Colonic mucosa (tissue), 4 donors: ENCODE measurements at regions not wholly inside any gene's neighbourhood (a gene's known extent, or its start where the extent isn't known, plus 50 kb on each side); places are given as distances from the start of the nearest gene placed in this dataset.
"Not testable (repeated sequence)": the region's sequence is repeated elsewhere in the genome, so short reads cannot be mapped to it uniquely, and the experiment has no call there.

ENCODE experiments used
- DNase-seq: peaks from one replicate; pipeline ENCODE4 v3.0.0-alpha.2; 2020
- H3K27ac ChIP-seq: fragments of 200-600 bp; one replicate; pipeline ENCODE4 v1.8.0; 2021
- H3K27me3 ChIP-seq: fragments of 200-600 bp; one replicate; pipeline ENCODE4 v1.8.0; 2021
- H3K36me3 ChIP-seq: fragments of 200-600 bp; one replicate; pipeline ENCODE4 v1.8.0; 2021
- H3K4me1 ChIP-seq: fragments of 200-600 bp; one replicate; pipeline ENCODE4 v1.8.0; 2021; ENCODE audit warnings: mild to moderate bottlenecking
- H3K4me3 ChIP-seq: fragments of 200-600 bp; one replicate; pipeline ENCODE4 v1.8.0; 2021
- H3K9ac ChIP-seq, 2 donors: one replicate each; pipeline ENCODE4 v1.7.0; 2013; ENCODE audit warnings: control low read depth in 2 of 2, low read depth in 2 of 2, low read length in 2 of 2
- H3K9me3 ChIP-seq: fragments of 200-600 bp; one replicate; pipeline ENCODE4 v1.8.0; 2021
- intact Hi-C: fragments of 100-400 bp; cut with DNase I; formaldehyde crosslinking; loops from one replicate; pipeline ENCODE4 v1.14.1; 2022
- TF ChIP-seq, protein P1 (sequence below): fragments of 200-600 bp; IDR thresholded peaks from one replicate; pipeline ENCODE4 v1.8.0; 2022; ENCODE audit warnings: antibody characterized with exemption, mild to moderate bottlenecking
- donor health status: healthy.
- donor health status: DM: no; HTN: no; CAD: no.
- donor health status: DM: no; HTN: no; CAD: no.

DNA sequence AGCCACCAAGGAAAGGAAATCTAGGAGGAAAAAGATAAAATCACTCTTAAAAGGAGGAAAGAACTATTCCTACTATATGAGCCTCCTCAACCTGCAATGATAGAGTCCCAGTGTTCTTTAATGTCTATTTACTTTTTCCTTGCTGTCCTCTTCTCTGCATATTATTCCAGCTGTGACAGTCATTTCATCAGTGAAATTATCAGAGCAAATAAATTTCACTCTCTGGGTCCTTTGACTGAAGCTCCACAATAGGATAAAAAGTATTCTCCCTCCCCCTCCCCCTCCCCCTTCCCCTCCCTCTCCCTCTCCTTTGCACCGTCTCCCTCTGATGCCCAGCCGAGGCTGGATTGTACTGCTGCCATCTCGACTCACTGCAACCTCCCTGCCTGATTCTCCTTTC is 107.5 kb upstream of the DPT start:
- TF ChIP-seq, protein P1, sequence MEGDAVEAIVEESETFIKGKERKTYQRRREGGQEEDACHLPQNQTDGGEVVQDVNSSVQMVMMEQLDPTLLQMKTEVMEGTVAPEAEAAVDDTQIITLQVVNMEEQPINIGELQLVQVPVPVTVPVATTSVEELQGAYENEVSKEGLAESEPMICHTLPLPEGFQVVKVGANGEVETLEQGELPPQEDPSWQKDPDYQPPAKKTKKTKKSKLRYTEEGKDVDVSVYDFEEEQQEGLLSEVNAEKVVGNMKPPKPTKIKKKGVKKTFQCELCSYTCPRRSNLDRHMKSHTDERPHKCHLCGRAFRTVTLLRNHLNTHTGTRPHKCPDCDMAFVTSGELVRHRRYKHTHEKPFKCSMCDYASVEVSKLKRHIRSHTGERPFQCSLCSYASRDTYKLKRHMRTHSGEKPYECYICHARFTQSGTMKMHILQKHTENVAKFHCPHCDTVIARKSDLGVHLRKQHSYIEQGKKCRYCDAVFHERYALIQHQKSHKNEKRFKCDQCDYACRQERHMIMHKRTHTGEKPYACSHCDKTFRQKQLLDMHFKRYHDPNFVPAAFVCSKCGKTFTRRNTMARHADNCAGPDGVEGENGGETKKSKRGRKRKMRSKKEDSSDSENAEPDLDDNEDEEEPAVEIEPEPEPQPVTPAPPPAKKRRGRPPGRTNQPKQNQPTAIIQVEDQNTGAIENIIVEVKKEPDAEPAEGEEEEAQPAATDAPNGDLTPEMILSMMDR: no peak
- Histone ChIP-seq H3K9ac (no peak overlapping the region), H3K9me3 (no peaks in the 10 kb centered on the region), H3K27me3 (no peaks in the 10 kb centered on the region), H3K27ac (no peak overlapping the region), H3K4me1 (peaks cover 6% of the 10 kb centered on the region), H3K36me3 (no peaks in the 10 kb centered on the region), H3K4me3 (no peak overlapping the region)
- no peak for DNase-seq
- intact Hi-C loops: no loop called here

DNA sequence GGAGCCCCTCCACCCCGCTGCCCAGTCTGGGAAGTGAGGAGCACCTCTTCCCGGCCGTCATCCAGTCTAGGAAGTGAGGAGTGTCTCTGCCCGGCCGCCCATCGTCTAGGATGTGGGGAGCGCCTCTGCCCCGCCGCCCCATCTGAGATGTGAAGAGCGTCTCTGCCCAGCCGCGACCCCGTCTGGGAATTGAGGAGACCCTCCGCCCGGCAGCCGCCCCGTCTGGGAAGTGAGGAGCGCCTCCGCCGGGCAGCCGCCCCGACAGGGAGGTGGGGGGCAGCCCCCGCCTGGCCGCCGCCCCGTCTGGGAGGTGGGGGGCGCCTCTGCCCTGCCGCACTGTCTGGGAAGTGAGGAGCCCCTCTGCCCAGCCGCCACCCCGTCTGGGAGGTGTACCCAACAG is 108.2 kb upstream of the DPT start:
- H3K36me3 ChIP-seq, H3K9me3 ChIP-seq, H3K4me3 ChIP-seq, DNase-seq, intact Hi-C loops, H3K27me3 ChIP-seq, H3K4me1 ChIP-seq, H3K9ac ChIP-seq, H3K27ac ChIP-seq: not testable (repeated sequence)

DNA sequence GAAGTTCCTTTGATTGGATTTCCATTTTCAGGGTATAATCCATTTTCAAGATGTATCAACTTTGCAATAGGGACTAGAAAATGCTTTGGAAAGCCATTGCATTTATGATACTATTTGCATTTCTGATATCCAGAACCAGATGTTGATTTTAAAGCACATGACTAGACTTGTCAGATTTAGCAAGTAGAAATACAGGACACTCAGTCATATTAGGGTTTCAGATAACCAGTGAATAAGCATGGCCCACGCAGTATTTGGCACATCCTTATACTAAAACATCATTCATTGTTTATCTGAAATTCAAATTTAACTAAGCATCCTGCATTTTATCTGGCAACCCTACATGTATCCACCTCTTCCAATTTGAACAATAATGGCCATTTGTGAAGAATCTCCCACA is 113.3 kb upstream of the DPT start:
- Histone ChIP-seq H3K36me3 (no peaks in the 10 kb centered on the region), H3K9ac (no peak overlapping the region), H3K27ac (peak overlapping the region; percentile 5), H3K4me1 (no peaks in the 10 kb centered on the region), H3K9me3 (no peaks in the 10 kb centered on the region), H3K4me3 (no peak overlapping the region), H3K27me3 (no peaks in the 10 kb centered on the region)
- intact Hi-C loops: no loop called here
- DNase-seq: no peak
- TF ChIP-seq, protein P1: no peak

DNA sequence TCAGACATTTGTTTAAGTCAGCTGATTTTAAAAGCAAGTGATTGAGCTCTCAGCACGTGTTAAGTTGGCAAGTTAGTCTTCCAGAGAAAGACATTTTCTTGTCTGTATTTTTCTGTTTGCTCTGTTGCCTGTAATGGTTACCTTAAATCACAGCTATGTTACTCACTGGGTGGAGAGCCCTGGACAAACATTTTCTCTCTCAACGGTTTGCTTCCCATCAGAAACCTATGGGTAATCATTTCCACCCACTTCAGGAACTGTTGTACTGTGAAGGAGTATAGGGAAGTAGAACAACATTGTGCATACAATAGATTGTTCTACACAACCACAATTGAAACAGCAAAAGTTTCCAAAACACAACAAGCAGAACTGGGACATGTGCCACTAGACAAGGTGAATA is 113.9 kb upstream of the DPT start:
- H3K27ac ChIP-seq: peak overlapping the region; percentile 5
- no peak for DNase-seq
- TF ChIP-seq, protein P1: no peak
- intact Hi-C loops: no loop called here
- H3K4me1 ChIP-seq: no peaks in the 10 kb centered on the region
- H3K9ac ChIP-seq: no peak overlapping the region
- no peak overlapping the region for H3K4me3 ChIP-seq
- H3K9me3 ChIP-seq: no peaks in the 10 kb centered on the region
- H3K27me3 ChIP-seq: no peaks in the 10 kb centered on the region
- no peaks in the 10 kb centered on the region for H3K36me3 ChIP-seq

DNA sequence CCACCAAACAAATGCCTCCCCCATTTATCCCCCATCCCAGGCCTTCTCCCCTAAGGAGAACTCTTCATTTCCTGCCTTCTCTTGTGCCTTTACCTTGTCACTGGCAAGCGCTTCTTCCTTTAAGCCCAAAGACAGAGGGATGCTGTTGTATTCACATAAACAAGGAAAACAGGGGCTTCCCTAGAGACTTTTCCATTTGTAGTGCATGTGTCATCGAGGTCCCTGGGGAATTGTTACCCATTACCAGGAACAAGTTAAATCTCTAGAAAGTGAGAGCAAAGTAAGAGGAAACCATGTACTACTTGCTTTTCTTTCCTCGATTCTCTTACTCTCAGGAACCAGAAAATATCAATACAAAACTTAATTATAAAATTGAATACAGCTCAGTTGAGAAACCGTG is 114.4 kb upstream of the DPT start:
- Histone ChIP-seq H3K9me3 (no peaks in the 10 kb centered on the region), H3K27me3 (no peaks in the 10 kb centered on the region), H3K27ac (peak overlapping the region; percentile 5), H3K4me3 (no peak overlapping the region), H3K36me3 (no peaks in the 10 kb centered on the region), H3K9ac (no peak overlapping the region), H3K4me1 (no peaks in the 10 kb centered on the region)
- TF ChIP-seq, protein P1: no peak
- intact Hi-C loops: no loop called here
- DNase-seq: no peak

DNA sequence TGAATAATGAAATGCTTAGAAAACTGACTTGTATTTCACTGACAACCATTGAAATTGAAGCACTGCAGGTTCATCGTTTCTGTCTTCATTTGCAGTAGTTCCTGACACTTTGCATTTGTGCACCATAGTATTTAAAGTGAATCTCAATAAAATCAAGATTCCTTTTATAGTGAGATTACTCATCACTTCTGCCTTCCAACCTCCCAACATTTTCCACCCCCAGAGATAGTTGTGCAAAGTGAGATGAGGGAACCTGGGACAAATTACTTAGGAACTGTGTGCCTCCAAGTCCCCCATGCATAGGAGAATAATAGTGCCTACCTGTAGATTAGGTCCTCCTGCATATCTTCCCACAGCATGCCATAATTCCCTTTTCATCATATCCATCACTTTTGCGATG is 114.9 kb upstream of the DPT start:
- intact Hi-C loops: no loop called here

More for the DNA sequence above, 114.9 kb upstream of the DPT start:
- Histone ChIP-seq H3K9me3 (no peaks in the 10 kb centered on the region), H3K27me3 (no peaks in the 10 kb centered on the region), H3K4me3 (no peak overlapping the region), H3K4me1 (no peaks in the 10 kb centered on the region), H3K36me3 (no peaks in the 10 kb centered on the region), H3K9ac (no peak overlapping the region), H3K27ac (no peak overlapping the region)
- TF ChIP-seq, protein P1: no peak
- DNase-seq: no peak
